Chondrocyte (in vitro differentiated cells): ENCODE measurements at regions not wholly inside any gene's neighbourhood (a gene's known extent, or its start where the extent isn't known, plus 50 kb on each side); places are given as distances from the start of the nearest gene placed in this dataset.
"Not testable (repeated sequence)": the region's sequence is repeated elsewhere in the genome, so short reads cannot be mapped to it uniquely, and the experiment has no call there.

ENCODE experiments used
- DNase-seq: peaks from one replicate; pipeline ENCODE4 v3.0.0; 2021; ENCODE audit warnings: mixed read lengths, low spot score
- H3K27ac Mint-ChIP-seq: one replicate; pipeline ENCODE4 v1.8.0; 2021; ENCODE audit warnings: mild to moderate bottlenecking, moderate library complexity, mixed read lengths; ENCODE audit not compliant: unreplicated experiment
- H3K27me3 Mint-ChIP-seq: 2 replicates; pipeline ENCODE4 v1.8.0; 2021; ENCODE audit warnings: low read depth, mixed read lengths
- H3K36me3 Mint-ChIP-seq: 2 replicates; pipeline ENCODE4 v1.8.0; 2021; ENCODE audit warnings: low read depth, mixed read lengths
- H3K4me1 Mint-ChIP-seq: 2 replicates; pipeline ENCODE4 v1.8.0; 2021; ENCODE audit warnings: low read depth, mild to moderate bottlenecking, mixed read lengths
- H3K4me3 Mint-ChIP-seq: one replicate; pipeline ENCODE4 v1.8.0; 2021; ENCODE audit warnings: mild to moderate bottlenecking, moderate library complexity, mixed read lengths; ENCODE audit not compliant: unreplicated experiment
- H3K9me3 Mint-ChIP-seq: 2 replicates; pipeline ENCODE4 v1.8.0; 2021; ENCODE audit warnings: low read depth, mixed read lengths
- CTCF ChIP-seq: fragments of 200-600 bp; sonication (generic); IDR thresholded peaks from 2 replicates; pipeline ENCODE4 v1.5.0; 2021; ENCODE audit warnings: antibody characterized with exemption, mild to moderate bottlenecking, moderate library complexity

- Mint-ChIP-seq H3K9me3 (peaks cover 3% of the 10 kb centered on the region), H3K27ac (no peak overlapping the region)
- no peak for DNase-seq
Observed at GRCh38 chr21:14058566-14058965, 152.2 kb downstream of the LIPI start.

DNA sequence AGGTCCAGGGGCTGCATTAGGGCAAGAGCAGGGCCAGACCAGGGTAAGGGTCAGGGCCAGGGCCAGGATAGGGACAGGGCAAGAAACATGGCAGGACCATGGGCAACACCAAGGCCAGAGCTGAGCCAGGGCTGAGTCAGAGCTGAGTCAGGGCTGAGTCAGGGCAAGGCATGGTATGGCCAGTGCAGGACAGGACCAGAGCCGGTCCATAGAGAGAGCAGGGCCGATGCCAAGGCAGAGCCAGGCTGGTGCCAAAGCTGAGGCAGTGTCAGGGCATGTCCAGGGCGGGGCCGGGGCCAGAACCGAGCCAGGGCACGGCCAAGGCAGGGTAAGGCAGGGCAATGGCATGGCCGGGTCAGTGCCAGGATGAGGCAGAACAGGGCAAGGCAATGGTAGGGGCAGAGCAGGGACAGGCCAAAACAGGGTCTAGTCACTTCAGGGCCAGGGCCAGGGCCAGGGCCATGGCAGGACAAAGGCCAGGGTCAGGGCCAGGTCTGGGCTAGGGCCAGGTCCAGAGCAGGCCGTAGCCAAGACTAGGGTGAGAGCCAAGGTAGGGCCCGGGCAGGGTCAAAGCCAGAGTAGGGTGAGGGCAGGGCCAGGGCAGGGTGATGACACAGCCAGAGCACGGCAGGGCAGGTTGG, 152.8 kb downstream of the LIPI start:
- not testable (repeated sequence) for H3K4me1 Mint-ChIP-seq, DNase-seq, H3K9me3 Mint-ChIP-seq, H3K27me3 Mint-ChIP-seq, H3K27ac Mint-ChIP-seq, H3K36me3 Mint-ChIP-seq, H3K4me3 Mint-ChIP-seq

More at GRCh38 chr21:14058566-14058965, 152.2 kb downstream of the LIPI start:
- Mint-ChIP-seq H3K36me3 (no peaks in the 10 kb centered on the region), H3K4me3 (no peak overlapping the region), H3K4me1 (no peaks in the 10 kb centered on the region), H3K27me3 (no peaks in the 10 kb centered on the region)
- TF ChIP-seq CTCF, result no peak

GRCh38 chr21:14057313-14057712, 153.4 kb downstream of the LIPI start:
- no peak for DNase-seq
- Mint-ChIP-seq H3K4me1 (no peaks in the 10 kb centered on the region), H3K4me3 (no peak overlapping the region), H3K27ac (no peak overlapping the region), H3K9me3 (peaks cover 7% of the 10 kb centered on the region), H3K36me3 (no peaks in the 10 kb centered on the region), H3K27me3 (no peaks in the 10 kb centered on the region)
- no peak for TF ChIP-seq CTCF

DNA sequence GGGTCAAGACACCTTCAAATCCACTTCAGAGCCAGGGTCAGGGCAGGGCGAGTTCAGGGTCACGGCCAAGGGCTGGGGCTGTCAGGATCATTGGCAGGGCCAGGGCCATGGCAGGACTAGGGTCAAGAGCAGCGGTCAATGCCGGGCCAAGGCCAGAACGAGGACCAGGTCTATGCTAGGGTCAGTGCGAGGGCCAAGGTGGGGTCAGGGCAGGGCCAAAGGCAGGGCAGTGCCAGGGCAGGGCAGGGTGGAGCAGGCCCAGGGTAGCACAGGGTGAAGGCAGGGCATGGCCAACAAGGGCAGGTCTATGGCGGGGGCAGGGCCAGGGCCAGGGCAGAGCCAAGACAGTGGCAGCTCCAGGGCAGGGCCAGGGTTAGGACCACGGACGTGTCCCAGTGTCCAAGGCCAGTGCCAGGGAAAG, 154.0 kb downstream of the LIPI start:
- Mint-ChIP-seq H3K4me1 (no peaks in the 10 kb centered on the region), H3K27me3 (no peaks in the 10 kb centered on the region), H3K27ac (no peak overlapping the region), H3K36me3 (no peaks in the 10 kb centered on the region), H3K9me3 (peaks cover 7% of the 10 kb centered on the region), H3K4me3 (no peak overlapping the region)
- no peak for TF ChIP-seq CTCF
- no peak for DNase-seq

DNA sequence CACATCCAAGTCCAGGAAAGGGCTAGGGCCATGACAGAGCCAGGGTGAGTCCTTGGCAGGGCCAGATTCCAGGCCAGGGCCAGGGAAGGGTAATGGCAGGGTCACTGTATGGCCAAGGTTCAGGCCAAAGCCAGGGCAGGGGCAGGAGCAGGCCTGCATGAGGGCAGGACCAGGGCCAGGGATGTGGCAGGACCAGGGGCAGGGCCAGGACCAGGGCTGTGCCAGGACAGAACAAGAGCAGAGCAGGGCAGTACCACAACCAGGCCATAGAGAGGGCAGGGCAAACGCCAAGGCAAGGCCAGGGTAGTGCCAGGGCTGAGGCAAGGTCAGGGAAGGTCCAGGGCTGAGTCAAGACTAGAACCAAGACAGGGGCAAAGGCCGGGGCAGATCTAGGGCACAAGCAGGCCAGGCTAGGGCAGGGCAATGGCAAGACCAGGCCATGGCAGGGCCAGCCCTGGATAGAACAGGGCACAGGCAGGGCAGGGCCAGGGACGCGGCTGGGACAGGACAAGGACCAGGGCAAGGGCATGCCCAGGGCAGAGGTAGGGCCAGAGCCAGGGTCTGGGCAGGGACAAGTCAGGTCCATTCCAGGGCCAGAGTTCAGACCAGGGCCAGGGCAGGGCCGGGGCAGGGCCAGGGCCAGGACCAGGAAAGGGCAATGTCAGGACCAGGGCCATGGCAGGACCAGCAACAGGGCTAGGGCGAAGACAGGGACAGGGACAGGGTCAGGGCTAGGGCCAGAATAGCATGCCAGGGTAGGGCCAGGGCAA, 154.8 kb downstream of the LIPI start:
- not testable (repeated sequence) for H3K36me3 Mint-ChIP-seq, H3K4me3 Mint-ChIP-seq, H3K27ac Mint-ChIP-seq, H3K27me3 Mint-ChIP-seq, H3K4me1 Mint-ChIP-seq, DNase-seq, H3K9me3 Mint-ChIP-seq

GRCh38 chr21:14054682-14055081, 156.1 kb downstream of the LIPI start:
- Mint-ChIP-seq H3K36me3 (no peaks in the 10 kb centered on the region), H3K4me1 (no peaks in the 10 kb centered on the region), H3K4me3 (no peak overlapping the region), H3K27me3 (no peaks in the 10 kb centered on the region), H3K27ac (no peak overlapping the region), H3K9me3 (peaks cover 11% of the 10 kb centered on the region)
- DNase-seq, result no peak
- no peak for TF ChIP-seq CTCF
